Hepatocyte (in vitro differentiated cells): ENCODE measurements at regions not wholly inside any gene's neighbourhood (a gene's known extent, or its start where the extent isn't known, plus 50 kb on each side); places are given as distances from the start of the nearest gene placed in this dataset.

Experiments used
- EZH2 ChIP-seq: fragments of 200-600 bp; sonication (generic); IDR thresholded peaks from 2 replicates; pipeline ENCODE4 v1.6.1; 2016; ENCODE audit warnings: antibody characterized with exemption, mild to moderate bottlenecking, borderline replicate concordance
- EZH2phosphoT487 ChIP-seq: fragments of 200-600 bp; sonication (generic); IDR thresholded peaks from one replicate; pipeline ENCODE4 v1.6.1; 2018; ENCODE audit warnings: antibody characterized with exemption, mild to moderate bottlenecking, low read depth, moderate library complexity; ENCODE audit not compliant: unreplicated experiment, severe bottlenecking
- TF ChIP-seq, protein P1 (sequence below): fragments of 200-600 bp; sonication (generic); IDR thresholded peaks from 2 replicates; pipeline ENCODE4 v1.5.1; 2016; ENCODE audit warnings: antibody characterized with exemption, mild to moderate bottlenecking; ENCODE audit not compliant: poor library complexity

DNA sequence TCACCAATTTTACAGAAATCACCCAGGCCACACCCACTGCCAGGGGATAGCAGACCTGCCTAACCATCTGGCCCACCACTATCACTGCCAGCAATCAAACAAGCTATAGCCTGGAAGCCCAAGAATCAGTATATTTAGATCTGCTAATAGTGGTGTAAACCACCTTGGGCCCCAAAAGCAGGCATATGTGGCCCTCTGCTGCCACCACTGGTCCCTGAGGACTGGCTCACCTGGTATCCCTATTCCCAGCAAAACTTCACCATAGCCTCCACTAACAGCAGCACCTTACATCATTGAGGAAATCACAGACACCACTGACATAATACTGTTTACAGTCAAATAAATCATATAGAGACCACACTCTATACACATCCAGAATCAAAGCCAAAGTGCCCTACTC lies 880.4 kb upstream of the MAN1A1 start:
- TF ChIP-seq, protein P1, sequence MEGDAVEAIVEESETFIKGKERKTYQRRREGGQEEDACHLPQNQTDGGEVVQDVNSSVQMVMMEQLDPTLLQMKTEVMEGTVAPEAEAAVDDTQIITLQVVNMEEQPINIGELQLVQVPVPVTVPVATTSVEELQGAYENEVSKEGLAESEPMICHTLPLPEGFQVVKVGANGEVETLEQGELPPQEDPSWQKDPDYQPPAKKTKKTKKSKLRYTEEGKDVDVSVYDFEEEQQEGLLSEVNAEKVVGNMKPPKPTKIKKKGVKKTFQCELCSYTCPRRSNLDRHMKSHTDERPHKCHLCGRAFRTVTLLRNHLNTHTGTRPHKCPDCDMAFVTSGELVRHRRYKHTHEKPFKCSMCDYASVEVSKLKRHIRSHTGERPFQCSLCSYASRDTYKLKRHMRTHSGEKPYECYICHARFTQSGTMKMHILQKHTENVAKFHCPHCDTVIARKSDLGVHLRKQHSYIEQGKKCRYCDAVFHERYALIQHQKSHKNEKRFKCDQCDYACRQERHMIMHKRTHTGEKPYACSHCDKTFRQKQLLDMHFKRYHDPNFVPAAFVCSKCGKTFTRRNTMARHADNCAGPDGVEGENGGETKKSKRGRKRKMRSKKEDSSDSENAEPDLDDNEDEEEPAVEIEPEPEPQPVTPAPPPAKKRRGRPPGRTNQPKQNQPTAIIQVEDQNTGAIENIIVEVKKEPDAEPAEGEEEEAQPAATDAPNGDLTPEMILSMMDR = no peak
- no peak for TF ChIP-seq EZH2phosphoT487
- TF ChIP-seq EZH2 = no peak
